Smooth muscle cell (in vitro differentiated cells): ENCODE measurements at regions not wholly inside any gene's neighbourhood (a gene's known extent, or its start where the extent isn't known, plus 50 kb on each side); places are given as distances from the start of the nearest gene placed in this dataset.

Experiments used
- DNase-seq: peaks from one replicate; lab custom pipeline; 2025; ENCODE audit not compliant: unreplicated experiment; lab: John Stamatoyannopoulos, UW
- H2AFZ ChIP-seq: fragments of 200-600 bp; sonication (generic); 2 replicates; pipeline ENCODE4 v1.6.0; 2016; ENCODE audit warnings: antibody characterized with exemption, low read depth, mild to moderate bottlenecking
- H3F3A ChIP-seq: fragments of 200-600 bp; sonication (generic); 2 replicates; pipeline ENCODE4 v1.6.0; 2017; ENCODE audit warnings: antibody characterized with exemption, low read depth
- H3K27ac ChIP-seq: fragments of 200-600 bp; sonication (generic); 2 replicates; pipeline ENCODE4 v1.5.1; 2016; ENCODE audit warnings: low read depth, mild to moderate bottlenecking
- H3K27me3 ChIP-seq: fragments of 200-600 bp; sonication (generic); 2 replicates; pipeline ENCODE4 v1.6.1; 2016; ENCODE audit warnings: low read depth, mild to moderate bottlenecking
- H3K36me3 ChIP-seq: fragments of 200-600 bp; sonication (generic); 2 replicates; pipeline ENCODE4 v1.5.1; 2016; ENCODE audit warnings: low read depth
- H3K4me1 ChIP-seq: fragments of 200-600 bp; sonication (generic); 2 replicates; pipeline ENCODE4 v1.5.1; 2016; ENCODE audit warnings: low read depth
- H3K4me2 ChIP-seq: fragments of 200-600 bp; sonication (generic); 2 replicates; pipeline ENCODE4 v1.6.0; 2016; ENCODE audit warnings: mild to moderate bottlenecking
- H3K4me3 ChIP-seq: fragments of 200-600 bp; sonication (generic); 2 replicates; pipeline ENCODE4 v1.5.1; 2016; ENCODE audit warnings: mild to moderate bottlenecking
- H3K79me2 ChIP-seq: fragments of 200-600 bp; sonication (generic); 2 replicates; pipeline ENCODE4 v1.6.0; 2016; ENCODE audit warnings: low read depth, mild to moderate bottlenecking
- H3K9ac ChIP-seq: fragments of 200-600 bp; sonication (generic); 2 replicates; pipeline ENCODE4 v1.6.0; 2016; ENCODE audit warnings: low read depth
- H3K9me3 ChIP-seq: fragments of 200-600 bp; sonication (generic); replicated peaks from 2 replicates; pipeline ENCODE4 v1.5.1; 2016; ENCODE audit warnings: low read depth
- H4K20me1 ChIP-seq: fragments of 200-600 bp; sonication (generic); 2 replicates; pipeline ENCODE4 v1.6.0; 2016; ENCODE audit warnings: low read depth
- CTCF ChIP-seq: fragments of 200-600 bp; sonication (generic); IDR thresholded peaks from 2 replicates; pipeline ENCODE4 v1.5.1; 2017; ENCODE audit warnings: borderline replicate concordance, mild to moderate bottlenecking, antibody characterized with exemption; ENCODE audit not compliant: insufficient read depth, poor library complexity, severe bottlenecking
- WGBS: methylation state at CpG from one replicate; pipeline ENCODE4 v1.1.7; 2016; ENCODE audit warnings: low lambda C conversion rate; 5-methylcytosine and 5-hydroxymethylcytosine counted together

- Histone ChIP-seq H3K4me1 (no peaks in the 10 kb centered on the region), H2AFZ (no peak overlapping the region), H3K27ac (no peak overlapping the region), H3K36me3 (no peaks in the 10 kb centered on the region), H3K9me3 (no peaks in the 10 kb centered on the region), H3K9ac (no peak overlapping the region), H4K20me1 (no peaks in the 10 kb centered on the region), H3K79me2 (no peaks in the 10 kb centered on the region), H3F3A (no peaks in the 10 kb centered on the region), H3K4me3 (no peak overlapping the region), H3K27me3 (no peaks in the 10 kb centered on the region), H3K4me2 (no peak overlapping the region)
- 100% methylated on average over 1 of the region's 1 CpG for WGBS
- TF ChIP-seq CTCF: no peak
- no peak for DNase-seq
Observed at GRCh38 chr6:145257704-145258103, 477.6 kb downstream of the EPM2A start.

- H3K4me2 ChIP-seq: no peak overlapping the region
- no peak for DNase-seq
- no peak overlapping the region for H2AFZ ChIP-seq
- H3K27me3 ChIP-seq: no peaks in the 10 kb centered on the region
- H4K20me1 ChIP-seq: no peaks in the 10 kb centered on the region
- no peak overlapping the region for H3K9ac ChIP-seq
- H3K9me3 ChIP-seq: no peaks in the 10 kb centered on the region
- H3K27ac ChIP-seq: no peak overlapping the region
- H3K79me2 ChIP-seq: no peaks in the 10 kb centered on the region
- TF ChIP-seq CTCF: no peak
- WGBS: 43% methylated on average over 1 of the region's 1 CpG
- H3F3A ChIP-seq: no peaks in the 10 kb centered on the region
- H3K4me3 ChIP-seq: no peak overlapping the region
- H3K36me3 ChIP-seq: no peaks in the 10 kb centered on the region
- no peaks in the 10 kb centered on the region for H3K4me1 ChIP-seq
Observed at GRCh38 chr6:145258122-145258521, 477.2 kb downstream of the EPM2A start.

GRCh38 chr6:145260484-145261175 is 474.7 kb downstream of the EPM2A start:
- WGBS: 98% methylated on average over 2 of the region's 2 CpGs

More at GRCh38 chr6:145260484-145261175, 474.7 kb downstream of the EPM2A start:
- no peaks in the 10 kb centered on the region for H3K79me2 ChIP-seq
- no peak for DNase-seq
- no peaks in the 10 kb centered on the region for H3F3A ChIP-seq
- no peaks in the 10 kb centered on the region for H3K27me3 ChIP-seq
- TF ChIP-seq CTCF: no peak
- no peak overlapping the region for H3K9ac ChIP-seq
- H3K4me1 ChIP-seq: no peaks in the 10 kb centered on the region
- H3K27ac ChIP-seq: no peak overlapping the region
- H4K20me1 ChIP-seq: no peaks in the 10 kb centered on the region
- H3K36me3 ChIP-seq: no peaks in the 10 kb centered on the region
- H3K4me3 ChIP-seq: no peak overlapping the region
- no peaks in the 10 kb centered on the region for H3K9me3 ChIP-seq
- no peak overlapping the region for H2AFZ ChIP-seq
- no peak overlapping the region for H3K4me2 ChIP-seq
